IMR-90 (cell line): ENCODE measurements at regions not wholly inside any gene's neighbourhood (a gene's known extent, or its start where the extent isn't known, plus 50 kb on each side); places are given as distances from the start of the nearest gene placed in this dataset.

Experiments used
- ATAC-seq: fragments of 200-7000 bp; cut with Tn5 transposase; 2 replicates; pipeline ENCODE4 v1.9.1; 2020; ENCODE audit warnings: low read depth, mild to moderate bottlenecking, moderate library complexity
- BruUV-seq: library from RNA; stranded (reverse); fragments of 400-500 nt; replicated peaks from 2 replicates; lab custom pipeline; 2021; lab: Mats Ljungman, UMichigan
- CTCF ChIA-PET: fragments of 300-600 bp; formaldehyde crosslinking; extraction: SDS; loops from one replicate; lab custom pipeline; 2021; ENCODE audit warnings: antibody characterized with exemption; lab: Yijun Ruan, JAX
- POLR2A ChIA-PET: fragments of 300-600 bp; sonication (Branson Sonifier 250); formaldehyde crosslinking; loops from one replicate; lab custom pipeline; 2022; ENCODE audit warnings: antibody characterized with exemption; ENCODE audit not compliant: unreplicated experiment; lab: Charles Lee
- DNase-seq: peaks from one replicate; pipeline ENCODE4 v3.0.0; 2013
- H2AFZ ChIP-seq: replicated peaks from 2 replicates; pipeline ENCODE3; 2013; ENCODE audit warnings: low read length, mild to moderate bottlenecking; ENCODE audit not compliant: poor library complexity
- H2AK5ac ChIP-seq: 2 replicates; pipeline ENCODE4 v1.6.1; 2013; ENCODE audit warnings: low read depth, low read length, inconsistent platforms
- H2AK9ac ChIP-seq: replicated peaks from 2 replicates; pipeline ENCODE3; 2013; ENCODE audit warnings: mild to moderate bottlenecking, low read depth, low read length, moderate library complexity; ENCODE audit not compliant: poor library complexity
- H2BK120ac ChIP-seq: 2 replicates; pipeline ENCODE4 v1.6.1; 2013; ENCODE audit warnings: low read depth, low read length, inconsistent platforms
- H2BK15ac ChIP-seq: 3 replicates; pipeline ENCODE4 v1.6.1; 2013; ENCODE audit warnings: low read depth, low read length, inconsistent platforms
- H2BK20ac ChIP-seq: 2 replicates; pipeline ENCODE4 v1.6.1; 2013; ENCODE audit warnings: low read depth, mild to moderate bottlenecking, inconsistent platforms, low read length, moderate library complexity
- H2BK5ac ChIP-seq: 2 replicates; pipeline ENCODE4 v1.6.1; 2013; ENCODE audit warnings: mild to moderate bottlenecking, low read depth, low read length, inconsistent platforms; ENCODE audit not compliant: poor library complexity, severe bottlenecking
- H3K14ac ChIP-seq: replicated peaks from 2 replicates; pipeline ENCODE4 v1.6.1; 2013; ENCODE audit warnings: low read depth, low read length, inconsistent platforms
- H3K18ac ChIP-seq: 2 replicates; pipeline ENCODE4 v1.6.1; 2013; ENCODE audit warnings: low read depth, low read length, control low read depth
- H3K23ac ChIP-seq: 2 replicates; pipeline ENCODE4 v1.6.1; 2013; ENCODE audit warnings: low read depth, low read length, inconsistent platforms
- H3K27ac ChIP-seq: 2 replicates; pipeline ENCODE4 v1.5.1; 2013; ENCODE audit warnings: mild to moderate bottlenecking, control low read depth, low read length; ENCODE audit not compliant: insufficient read depth
- H3K27me3 ChIP-seq: 2 replicates; pipeline ENCODE4 v1.6.1; 2013; ENCODE audit warnings: low read length; ENCODE audit not compliant: control insufficient read depth, insufficient read depth
- H3K36me3 ChIP-seq: 2 replicates; pipeline ENCODE4 v1.6.1; 2013; ENCODE audit warnings: low read length, mixed read lengths; ENCODE audit not compliant: control insufficient read depth, insufficient read depth
- H3K4ac ChIP-seq: 2 replicates; pipeline ENCODE4 v1.6.1; 2013; ENCODE audit warnings: low read depth, low read length, inconsistent platforms
- H3K4me1 ChIP-seq: 2 replicates; pipeline ENCODE4 v1.6.1; 2013; ENCODE audit warnings: low read length, mixed read lengths; ENCODE audit not compliant: control insufficient read depth, insufficient read depth
- H3K4me2 ChIP-seq: 2 replicates; pipeline ENCODE4 v1.6.1; 2013; ENCODE audit warnings: low read depth, mild to moderate bottlenecking, control low read depth, low read length, moderate library complexity
- H3K4me3 ChIP-seq: 2 replicates; pipeline ENCODE4 v1.5.1; 2013; ENCODE audit warnings: low read depth, mild to moderate bottlenecking, control low read depth, low read length, moderate library complexity; ENCODE audit not compliant: insufficient read depth
- H3K56ac ChIP-seq: 2 replicates; pipeline ENCODE4 v1.6.1; 2013; ENCODE audit warnings: low read length, inconsistent platforms; ENCODE audit not compliant: insufficient read depth; ENCODE audit errors: extremely low read depth
- H3K79me1 ChIP-seq, 2 experiments: 2 replicates each; pipeline ENCODE4 v1.6.1; 2013; ENCODE audit warnings: low read length in 2 of 2, inconsistent platforms in 1 of 2, low read depth in 1 of 2
- H3K9ac ChIP-seq: 2 replicates; pipeline ENCODE4 v1.6.1; 2013; ENCODE audit warnings: low read depth, low read length, control low read depth
- H3K9me1 ChIP-seq: 2 replicates; pipeline ENCODE4 v1.6.1; 2013; ENCODE audit warnings: low read length, inconsistent platforms; ENCODE audit not compliant: insufficient read depth
- H3K9me3 ChIP-seq: 2 replicates; pipeline ENCODE4 v1.6.1; 2013; ENCODE audit warnings: low read length; ENCODE audit not compliant: control insufficient read depth, insufficient read depth
- H4K20me1 ChIP-seq: 2 replicates; pipeline ENCODE4 v1.6.1; 2013; ENCODE audit warnings: low read length, inconsistent platforms; ENCODE audit not compliant: insufficient read depth
- H4K5ac ChIP-seq: 2 replicates; pipeline ENCODE4 v1.6.1; 2013; ENCODE audit warnings: mild to moderate bottlenecking, low read depth, low read length, control low read depth
- H4K8ac ChIP-seq, 2 experiments: 2 replicates each; pipeline ENCODE4 v1.6.1; 2013; ENCODE audit warnings: low read depth in 2 of 2, low read length in 2 of 2, control low read depth in 1 of 2, inconsistent platforms in 1 of 2
- H4K91ac ChIP-seq: 2 replicates; pipeline ENCODE4 v1.6.1; 2013; ENCODE audit warnings: low read depth, low read length, inconsistent platforms; ENCODE audit not compliant: insufficient read depth
- BHLHE40 ChIP-seq: fragments of 150-350 bp; IDR thresholded peaks from 2 replicates; pipeline ENCODE4 v1.6.1; 2016; ENCODE audit warnings: mild to moderate bottlenecking, low read depth, low read length
- CEBPB ChIP-seq: IDR thresholded peaks from 2 replicates; pipeline ENCODE4 v1.6.1; 2012; ENCODE audit warnings: low read depth, low read length, improper control_type of control experiment
- CHD1 ChIP-seq: IDR thresholded peaks from 2 replicates; pipeline ENCODE4 v1.6.1; 2012; ENCODE audit warnings: low read depth, low read length, improper control_type of control experiment
- ELK1 ChIP-seq: fragments of 150-350 bp; IDR thresholded peaks from 2 replicates; pipeline ENCODE4 v1.6.1; 2016; ENCODE audit warnings: low read depth, mild to moderate bottlenecking, low read length, moderate library complexity, borderline replicate concordance
- FOS ChIP-seq: fragments of 150-350 bp; IDR thresholded peaks from 2 replicates; pipeline ENCODE4 v1.6.1; 2016; ENCODE audit warnings: low read depth, low read length
- MAFK ChIP-seq: IDR thresholded peaks from 2 replicates; pipeline ENCODE4 v1.6.1; 2012; ENCODE audit warnings: low read depth, low read length, improper control_type of control experiment
- MAZ ChIP-seq: IDR thresholded peaks from 2 replicates; pipeline ENCODE4 v1.6.1; 2012; ENCODE audit warnings: low read depth, mild to moderate bottlenecking, low read length, improper control_type of control experiment, moderate library complexity, borderline replicate concordance
- MXI1 ChIP-seq: IDR thresholded peaks from 2 replicates; pipeline ENCODE4 v1.6.1; 2012; ENCODE audit warnings: low read depth, mild to moderate bottlenecking, low read length, moderate library complexity, borderline replicate concordance
- NFE2L2 ChIP-seq: fragments of 150-350 bp; IDR thresholded peaks from 2 replicates; pipeline ENCODE4 v1.6.1; 2016; ENCODE audit warnings: low read depth, mild to moderate bottlenecking, low read length
- POLR2A ChIP-seq: IDR thresholded peaks from 2 replicates; pipeline ENCODE4 v1.6.1; 2012; ENCODE audit warnings: mild to moderate bottlenecking, low read depth, low read length
- RAD21 ChIP-seq: IDR thresholded peaks from 2 replicates; pipeline ENCODE4 v1.6.1; 2012; ENCODE audit warnings: low read length, improper control_type of control experiment
- RCOR1 ChIP-seq: IDR thresholded peaks from 2 replicates; pipeline ENCODE4 v1.6.1; 2012; ENCODE audit warnings: mild to moderate bottlenecking, low read length, improper control_type of control experiment; ENCODE audit not compliant: insufficient replicate concordance
- RFX5 ChIP-seq: IDR thresholded peaks from 2 replicates; pipeline ENCODE4 v1.8.0; 2012; ENCODE audit warnings: low read depth, mild to moderate bottlenecking, low read length, moderate library complexity
- SMC3 ChIP-seq: fragments of 150-350 bp; IDR thresholded peaks from 2 replicates; pipeline ENCODE4 v1.6.1; 2016; ENCODE audit warnings: low read depth, mild to moderate bottlenecking, antibody characterized with exemption, low read length, moderate library complexity
- WGBS, 2 experiments: methylation state at CpG; one replicate each; pipeline versions ENCODE4 v1.1.5 to v1.1.7; 2013; ENCODE audit warnings: missing lambda C conversion rate in 2 of 2; ENCODE audit not compliant: insufficient read length in 1 of 2; ENCODE audit errors: extremely low coverage in 2 of 2; 5-methylcytosine and 5-hydroxymethylcytosine counted together
- dilution Hi-C: fragments of 300-500 bp; cut with HindIII; formaldehyde crosslinking; loops from one replicate; pipeline ENCODE4 v1.14.3; 2018; ENCODE audit warnings: low sequenced_read_pairs; ENCODE audit not compliant: unreplicated experiment
- in situ Hi-C: fragments of 300-500 bp; cut with MboI; formaldehyde crosslinking; loops from 3 replicates; pipeline ENCODE4 v1.14.3; 2019; ENCODE audit warnings: low sequenced_read_pairs, inconsistent platforms, mixed read lengths
- intact Hi-C: fragments of 100-400 bp; cut with micrococcal nuclease; formaldehyde crosslinking; loops from 2 replicates; pipeline ENCODE4 v1.10.0; 2022
- TF ChIP-seq, protein P1 (sequence below): conservative IDR thresholded peaks from 2 replicates; pipeline ENCODE4 v1.5.1; 2012; ENCODE audit warnings: mild to moderate bottlenecking, low read depth, low read length, improper control_type of control experiment

GRCh38 chrX:468979-469378 lies 82.3 kb upstream of the PPP2R3B start:
- H3K4me2 ChIP-seq, result no peak overlapping the region
- no peaks in the 10 kb centered on the region for H3K4me1 ChIP-seq
- no peak overlapping the region for H3K18ac ChIP-seq
- dilution Hi-C loops, result no loop called here
- H3K4ac ChIP-seq, result no peak overlapping the region
- TF ChIP-seq CHD1 (no peak), RCOR1 (no peak), MAFK (no peak), POLR2A (no peak), MXI1 (no peak), FOS (no peak), CEBPB (no peak), SMC3 (no peak), MAZ (no peak), ELK1 (no peak), NFE2L2 (no peak), BHLHE40 (no peak), RAD21 (no peak), RFX5 (no peak)
- TF ChIP-seq, protein P1, sequence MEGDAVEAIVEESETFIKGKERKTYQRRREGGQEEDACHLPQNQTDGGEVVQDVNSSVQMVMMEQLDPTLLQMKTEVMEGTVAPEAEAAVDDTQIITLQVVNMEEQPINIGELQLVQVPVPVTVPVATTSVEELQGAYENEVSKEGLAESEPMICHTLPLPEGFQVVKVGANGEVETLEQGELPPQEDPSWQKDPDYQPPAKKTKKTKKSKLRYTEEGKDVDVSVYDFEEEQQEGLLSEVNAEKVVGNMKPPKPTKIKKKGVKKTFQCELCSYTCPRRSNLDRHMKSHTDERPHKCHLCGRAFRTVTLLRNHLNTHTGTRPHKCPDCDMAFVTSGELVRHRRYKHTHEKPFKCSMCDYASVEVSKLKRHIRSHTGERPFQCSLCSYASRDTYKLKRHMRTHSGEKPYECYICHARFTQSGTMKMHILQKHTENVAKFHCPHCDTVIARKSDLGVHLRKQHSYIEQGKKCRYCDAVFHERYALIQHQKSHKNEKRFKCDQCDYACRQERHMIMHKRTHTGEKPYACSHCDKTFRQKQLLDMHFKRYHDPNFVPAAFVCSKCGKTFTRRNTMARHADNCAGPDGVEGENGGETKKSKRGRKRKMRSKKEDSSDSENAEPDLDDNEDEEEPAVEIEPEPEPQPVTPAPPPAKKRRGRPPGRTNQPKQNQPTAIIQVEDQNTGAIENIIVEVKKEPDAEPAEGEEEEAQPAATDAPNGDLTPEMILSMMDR, result no peak
- in situ Hi-C loops, result no loop called here
- no peak overlapping the region for H2BK15ac ChIP-seq
- no peak overlapping the region for H3K14ac ChIP-seq
- no peak overlapping the region for H4K5ac ChIP-seq
- peaks cover 25% of the 10 kb centered on the region; the same call in 1 of the 2 replicates for H3K9me3 ChIP-seq
- H4K20me1 ChIP-seq, result no peaks in the 10 kb centered on the region
- no peak overlapping the region for H3K27ac ChIP-seq
- H4K91ac ChIP-seq, result no peak overlapping the region
- no peak overlapping the region for H3K9ac ChIP-seq
- no peak overlapping the region for H3K23ac ChIP-seq
- no peaks in the 10 kb centered on the region for H3K79me1 ChIP-seq
- H3K36me3 ChIP-seq, result no peaks in the 10 kb centered on the region
- no peak for DNase-seq
- no peak overlapping the region for H3K4me3 ChIP-seq
- H3K9me1 ChIP-seq, result no peaks in the 10 kb centered on the region
- ChIA-PET CTCF (no interaction called here), POLR2A (no interaction called here)
- no peak overlapping the region for H2BK20ac ChIP-seq
- H3K27me3 ChIP-seq, result no peaks in the 10 kb centered on the region
- H2BK5ac ChIP-seq, result no peak overlapping the region
- H2BK120ac ChIP-seq, result no peak overlapping the region
- H3K56ac ChIP-seq, result no peak overlapping the region
- no peak overlapping the region for H4K8ac ChIP-seq
- H2AK5ac ChIP-seq, result no peak overlapping the region
- intact Hi-C loops, result no loop called here
- BruUV-seq, result no TSS peak
- H2AFZ ChIP-seq, result no peak overlapping the region
- H2AK9ac ChIP-seq, result no peak overlapping the region
- WGBS, 2 experiments, result 55% methylated on average over 5 of the region's 9 CpGs; no CpG with 5 or more reads in 1 of the 2 experiments
- ATAC-seq, result no peak
